ENCODE measurements at regions not wholly inside any gene's neighbourhood (a gene's known extent, or its start where the extent isn't known, plus 50 kb on each side); places are given as distances from the start of the nearest gene placed in this dataset.
"Not testable (repeated sequence)": the region's sequence is repeated elsewhere in the genome, so short reads cannot be mapped to it uniquely, and the experiment has no call there.

DNA sequence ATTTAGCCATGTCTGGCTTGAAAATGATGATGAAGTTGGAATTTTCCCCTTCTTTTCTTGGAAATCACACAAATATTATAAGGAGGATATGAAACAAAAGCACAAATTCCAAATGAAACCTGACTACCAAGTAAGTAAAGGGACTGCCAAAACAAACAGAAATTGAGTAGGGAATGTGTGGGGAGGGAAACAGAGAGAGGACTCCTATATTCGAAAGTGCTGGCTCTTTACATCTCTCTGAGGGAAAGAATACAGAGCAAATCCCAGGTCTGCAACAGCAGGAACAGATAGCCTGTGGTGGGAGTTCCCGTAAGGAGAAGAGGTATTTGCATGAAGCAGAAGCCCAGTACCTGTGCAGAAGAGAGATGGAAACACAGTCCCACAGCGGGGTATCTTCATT lies 583.7 kb downstream of the EPM2A start:
- no peak for DNase-seq
- in situ Hi-C loops (cut with HindIII; ENCODE audit: low pct_ligation_motif_present, low pct_unique_long_range_greater_than_20kb, low sequenced_read_pairs) = no loop called here

DNA sequence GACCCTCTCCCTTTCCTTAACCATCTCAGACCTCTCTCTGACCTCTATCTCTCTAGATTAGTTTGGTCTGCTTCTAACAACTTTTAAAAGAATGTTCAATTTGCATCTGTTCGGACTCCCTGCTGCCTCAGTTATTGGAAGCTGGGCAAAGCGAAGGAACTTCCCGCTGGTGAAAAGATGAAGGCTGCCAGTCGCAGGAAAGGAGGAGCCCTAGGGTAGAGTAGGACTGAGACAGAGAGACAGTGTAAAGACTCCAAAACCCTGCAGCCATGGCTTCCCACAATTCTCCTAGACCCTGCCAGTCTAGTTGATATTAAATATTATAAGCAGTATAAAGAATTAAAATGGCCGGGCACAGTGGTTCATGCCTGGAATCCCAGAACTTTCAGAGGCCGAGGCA lies 581.8 kb downstream of the EPM2A start:
- no peak for DNase-seq
- in situ Hi-C loops (cut with HindIII; ENCODE audit: low pct_ligation_motif_present, low pct_unique_long_range_greater_than_20kb, low sequenced_read_pairs) = no loop called here

DNA sequence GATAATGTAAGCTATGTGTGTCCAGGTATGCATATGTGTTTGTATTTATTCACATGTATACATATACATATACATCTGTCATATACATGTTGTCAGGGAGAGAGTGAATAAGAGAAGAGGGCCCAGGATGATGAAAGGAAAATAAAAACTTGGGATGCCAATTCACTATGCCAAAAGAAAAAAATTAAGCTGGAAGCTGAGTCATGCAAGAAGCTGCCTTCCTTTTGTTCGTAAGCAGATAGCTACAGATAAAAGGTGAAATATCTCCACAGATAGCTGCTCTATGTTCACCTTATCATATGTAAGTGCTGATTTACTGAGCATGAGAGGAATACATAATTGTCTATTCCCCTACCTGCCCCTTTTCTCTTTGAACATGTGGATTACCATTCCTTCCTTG lies 579.9 kb downstream of the EPM2A start:
- in situ Hi-C loops (cut with HindIII; ENCODE audit: low pct_ligation_motif_present, low pct_unique_long_range_greater_than_20kb, low sequenced_read_pairs) = no loop called here
- DNase-seq = no peak

DNA sequence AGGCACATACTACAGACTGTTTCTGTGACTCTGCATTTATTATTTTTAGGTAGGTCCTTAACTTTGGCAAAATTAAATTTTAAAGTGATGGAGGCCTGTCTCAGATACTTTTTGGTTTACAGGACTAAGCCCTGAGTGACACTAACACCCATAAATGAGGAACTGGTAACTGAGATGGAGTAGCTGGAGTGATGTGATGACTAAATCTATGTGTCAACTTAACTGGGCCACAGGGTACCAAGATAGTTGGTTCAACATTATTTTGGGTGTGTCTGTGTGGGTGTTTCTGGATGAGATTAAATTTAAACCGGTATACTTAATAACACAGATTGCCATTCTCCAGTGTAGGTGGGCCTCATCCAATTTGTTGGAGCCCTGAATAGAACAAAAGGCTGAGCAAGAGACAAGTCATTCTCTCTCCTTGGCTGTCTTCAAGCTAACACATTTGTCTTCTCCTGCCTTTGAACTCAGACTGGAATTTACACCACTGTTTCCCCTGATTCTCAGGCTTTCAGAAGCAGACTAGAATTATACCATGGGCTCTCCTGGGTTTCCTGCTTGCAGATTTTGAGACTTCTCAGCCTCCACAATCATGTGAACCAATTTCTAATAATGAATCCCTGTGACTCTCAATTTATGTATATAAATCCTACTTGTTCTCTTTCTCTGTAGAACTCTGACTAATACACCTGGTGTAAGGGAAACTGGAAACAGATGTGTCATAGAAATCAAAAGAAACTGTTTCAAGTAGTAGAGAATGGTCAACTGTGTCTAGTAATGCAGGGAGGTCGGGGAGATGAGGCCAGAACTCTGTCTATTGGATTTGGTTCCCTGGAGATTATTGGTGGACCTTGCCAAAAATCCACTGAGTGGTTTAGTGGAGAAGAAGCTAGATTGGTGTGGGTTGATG lies 579.2 kb downstream of the EPM2A start:
- DNase-seq = no peak
- in situ Hi-C loops (cut with HindIII; ENCODE audit: low pct_ligation_motif_present, low pct_unique_long_range_greater_than_20kb, low sequenced_read_pairs) = no loop called here

DNA sequence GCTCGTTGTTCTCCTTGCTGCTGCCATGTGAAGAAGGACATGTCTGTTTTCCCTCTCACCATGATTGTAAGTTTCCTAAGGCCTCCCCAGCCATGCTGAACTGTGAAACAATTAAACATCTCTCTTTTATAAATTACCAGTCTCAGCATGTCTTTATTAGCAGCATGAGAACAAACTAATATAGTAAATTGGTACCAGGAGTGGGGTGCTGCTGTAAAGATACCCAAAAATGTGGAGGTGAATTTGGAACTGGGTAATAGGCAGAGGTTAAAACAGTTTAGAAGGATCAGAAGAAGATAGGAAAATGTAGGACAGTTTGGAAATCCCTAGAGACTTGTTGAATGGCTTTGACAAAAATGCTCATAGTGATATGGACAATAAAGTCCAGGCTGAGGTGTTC lies 576.7 kb downstream of the EPM2A start:
- in situ Hi-C loops (cut with HindIII; ENCODE audit: low pct_ligation_motif_present, low pct_unique_long_range_greater_than_20kb, low sequenced_read_pairs); DNase-seq: not testable (repeated sequence)

DNA sequence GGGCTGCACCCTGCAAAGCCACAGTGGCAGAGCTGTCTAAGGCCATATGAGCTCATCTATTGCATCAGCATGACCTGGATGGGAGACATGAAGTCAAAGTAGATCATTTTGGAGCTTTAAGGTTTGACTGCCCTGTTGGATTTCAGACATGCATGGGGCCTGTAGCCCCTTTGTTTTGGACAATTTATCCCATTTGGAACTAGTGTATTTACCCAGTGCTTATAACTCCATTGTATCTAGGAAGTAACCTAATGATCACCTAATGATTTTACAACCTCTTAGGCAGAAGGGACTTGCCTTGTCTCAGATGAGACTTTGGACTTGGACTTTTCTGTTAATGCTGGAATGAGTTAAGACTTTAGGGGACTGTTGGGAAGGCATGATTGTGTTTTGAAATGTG lies 575.4 kb downstream of the EPM2A start:
- DNase-seq = no peak
- in situ Hi-C loops (cut with HindIII; ENCODE audit: low pct_ligation_motif_present, low pct_unique_long_range_greater_than_20kb, low sequenced_read_pairs) = no loop called here

DNA sequence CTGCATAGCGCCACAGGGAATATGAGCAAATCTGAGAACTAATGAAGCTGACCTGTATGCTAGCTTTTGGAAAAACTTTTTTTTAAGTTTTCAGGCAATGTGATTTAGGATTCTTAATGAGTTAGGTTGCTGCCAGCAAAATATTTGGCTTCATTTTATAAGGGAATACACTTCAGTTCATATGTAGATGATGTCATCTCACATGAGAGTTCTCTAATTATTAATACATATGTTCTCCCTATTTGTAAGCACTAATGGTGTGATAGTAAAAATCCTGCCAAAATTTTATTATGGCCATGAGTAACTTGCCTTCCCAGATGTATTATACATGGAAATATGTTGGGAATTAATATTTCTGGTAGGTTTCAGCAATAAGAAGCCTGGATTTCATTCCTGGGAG lies 573.8 kb downstream of the EPM2A start:
- in situ Hi-C loops (cut with HindIII; ENCODE audit: low pct_ligation_motif_present, low pct_unique_long_range_greater_than_20kb, low sequenced_read_pairs) = no loop called here
- no peak for DNase-seq

DNA sequence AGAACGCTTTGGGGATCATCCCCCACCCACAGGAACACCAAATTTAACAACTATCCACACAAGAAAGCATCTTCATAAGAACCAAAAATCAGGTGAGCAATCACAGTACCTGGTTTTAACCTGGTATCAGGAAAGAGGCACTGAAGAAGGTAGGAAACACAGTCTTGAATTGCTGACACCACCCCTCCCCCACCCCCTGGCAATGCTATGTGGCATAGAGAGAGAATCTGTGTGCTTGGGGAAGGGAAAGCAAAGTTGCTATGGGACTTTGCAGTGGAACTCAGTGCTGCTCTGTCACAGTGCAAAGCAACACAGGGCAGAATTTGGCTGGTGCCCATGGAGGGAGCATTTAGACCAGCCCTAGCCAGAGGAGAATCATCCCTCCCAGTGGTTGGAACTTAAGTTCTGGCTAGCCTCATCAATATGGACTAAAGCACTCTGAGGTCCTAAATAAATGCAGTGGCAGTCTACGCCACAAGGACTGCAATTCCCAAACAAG lies 565.5 kb downstream of the EPM2A start:
- in situ Hi-C loops (cut with HindIII; ENCODE audit: low pct_ligation_motif_present, low pct_unique_long_range_greater_than_20kb, low sequenced_read_pairs) = no loop called here
- no peak for DNase-seq

DNA sequence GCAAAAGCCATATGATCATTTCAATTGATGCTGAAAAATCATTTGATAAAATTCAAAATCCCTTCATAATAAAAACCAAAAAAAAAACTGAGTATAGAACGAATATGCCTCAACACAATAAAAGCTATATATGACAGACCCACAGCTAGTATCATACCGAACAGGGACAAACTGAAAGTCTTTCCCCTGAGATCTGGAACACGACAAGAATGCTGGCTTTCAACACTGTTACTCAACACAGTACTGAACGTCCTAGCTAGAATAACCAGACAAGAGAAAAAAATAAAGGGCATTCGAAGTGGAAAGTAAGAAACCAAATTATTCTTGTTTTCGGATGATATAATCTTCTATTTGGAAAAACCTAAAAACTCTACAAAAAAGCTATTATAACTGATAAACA lies 559.9 kb downstream of the EPM2A start:
- DNase-seq = no peak
- in situ Hi-C loops (cut with HindIII; ENCODE audit: low pct_ligation_motif_present, low pct_unique_long_range_greater_than_20kb, low sequenced_read_pairs) = no loop called here

DNA sequence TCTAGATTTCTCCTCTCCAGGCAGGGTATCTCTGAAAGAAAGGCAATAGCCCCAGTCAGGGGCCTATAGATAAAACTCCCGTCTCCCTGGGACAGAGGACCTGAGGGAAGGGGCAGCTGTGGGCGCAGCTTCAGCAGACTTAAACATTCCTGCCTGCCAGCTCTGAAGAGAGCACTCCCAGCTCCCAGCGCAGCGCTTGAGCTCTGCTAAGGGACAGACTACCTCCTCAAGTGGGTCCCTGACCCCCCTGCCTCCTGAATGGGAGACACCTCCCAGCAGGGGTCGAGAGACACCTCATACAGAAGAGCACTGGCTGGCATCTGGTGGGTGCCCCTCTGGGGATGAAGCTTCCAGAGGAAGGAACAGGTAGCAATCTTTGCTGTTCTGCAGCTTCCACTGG lies 556.9 kb downstream of the EPM2A start:
- in situ Hi-C loops (cut with HindIII; ENCODE audit: low pct_ligation_motif_present, low pct_unique_long_range_greater_than_20kb, low sequenced_read_pairs) = no loop called here
- no peak for DNase-seq

DNA sequence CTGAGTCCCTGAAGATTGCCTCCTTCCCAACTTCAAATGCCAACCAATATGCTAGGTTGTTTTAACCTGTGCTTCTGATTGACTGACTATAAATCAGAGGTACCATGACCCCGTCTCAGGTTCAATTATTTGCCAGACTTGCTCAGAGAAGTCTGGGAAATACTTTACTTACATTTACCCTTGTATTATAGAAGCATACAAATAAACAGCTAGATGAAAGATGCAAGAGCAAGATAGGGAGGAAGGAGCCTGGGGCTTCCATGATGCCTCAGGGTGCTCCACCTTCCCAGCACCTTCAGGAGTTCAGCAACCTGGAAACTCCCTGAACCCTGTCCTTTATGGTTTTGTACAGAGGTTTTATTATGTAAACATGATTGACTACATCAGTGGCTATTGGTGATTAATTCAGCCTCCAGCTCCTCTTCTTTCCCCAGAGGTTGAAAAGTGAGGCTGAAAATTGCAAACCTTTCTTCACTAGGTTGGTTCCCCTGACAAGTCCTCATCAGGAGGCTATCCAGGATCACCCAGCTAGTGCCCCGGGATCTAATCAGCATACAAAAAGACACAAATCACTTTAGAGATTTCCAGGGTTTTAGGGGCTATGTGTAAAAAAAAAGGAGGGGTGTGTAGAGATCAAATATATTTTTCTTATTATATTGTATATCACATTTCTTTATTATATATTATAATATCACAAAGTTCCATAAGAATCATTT lies 547.7 kb downstream of the EPM2A start:
- in situ Hi-C loops (cut with HindIII; ENCODE audit: low pct_ligation_motif_present, low pct_unique_long_range_greater_than_20kb, low sequenced_read_pairs) = no loop called here
- DNase-seq = no peak

DNA sequence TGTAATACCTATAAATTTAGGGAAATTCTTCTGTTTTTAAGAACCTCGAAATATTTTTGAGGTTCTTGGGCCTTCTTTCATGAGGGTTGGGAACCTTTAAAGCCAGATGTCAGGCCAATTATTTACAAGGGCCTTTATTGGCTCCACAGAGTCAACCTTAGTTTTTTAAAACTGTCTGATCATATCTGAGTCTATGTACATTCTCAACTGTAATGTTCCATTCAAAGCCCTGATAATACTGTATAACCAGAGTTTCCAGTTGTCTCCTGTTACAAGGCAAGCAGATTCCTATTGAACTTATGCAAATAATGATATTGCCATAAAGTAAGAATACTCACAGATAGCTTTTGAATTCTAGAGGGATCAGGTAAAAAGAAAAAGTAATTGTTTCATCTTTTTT lies 545.5 kb downstream of the EPM2A start:
- in situ Hi-C loops (cut with HindIII; ENCODE audit: low pct_ligation_motif_present, low pct_unique_long_range_greater_than_20kb, low sequenced_read_pairs) = no loop called here
- no peak for DNase-seq

DNA sequence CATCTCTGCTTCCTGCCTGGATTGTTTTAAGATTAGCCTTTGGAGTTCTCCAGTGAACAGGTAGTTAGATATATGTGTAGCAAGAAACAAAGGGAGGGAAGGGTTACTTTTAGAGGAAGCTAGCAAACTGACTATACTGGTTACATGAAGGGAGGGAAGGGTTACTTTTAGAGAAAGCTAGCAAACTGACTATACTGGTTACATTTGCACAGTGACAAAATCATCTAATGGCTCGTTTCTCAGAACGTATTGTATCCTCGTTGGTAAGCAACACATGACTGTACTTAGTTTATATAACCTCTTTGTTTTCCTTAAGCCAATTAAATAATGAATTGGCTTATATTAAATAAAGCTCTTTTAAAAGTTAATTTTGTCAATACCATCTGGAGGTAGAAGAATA lies 540.9 kb downstream of the EPM2A start:
- in situ Hi-C loops (cut with HindIII; ENCODE audit: low pct_ligation_motif_present, low pct_unique_long_range_greater_than_20kb, low sequenced_read_pairs) = no loop called here

DNA sequence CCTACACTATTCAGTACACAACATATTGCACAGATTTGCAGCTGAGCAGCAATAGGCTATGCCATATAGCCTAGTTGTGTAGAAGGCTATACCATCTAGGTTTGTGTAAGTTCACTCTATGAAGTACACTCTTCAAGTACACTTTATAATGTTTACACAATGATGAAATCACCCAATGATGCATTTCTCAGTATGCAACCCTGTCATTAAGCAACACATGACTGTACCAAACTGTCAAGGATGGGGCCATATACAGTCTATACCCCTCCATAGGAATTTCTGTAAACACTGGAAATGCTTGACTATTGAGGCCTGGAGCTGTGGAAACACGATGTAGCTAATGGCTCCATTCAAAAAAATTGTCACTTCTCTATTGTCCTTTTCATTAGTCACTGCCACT lies 535.4 kb downstream of the EPM2A start:
- DNase-seq = no peak
- in situ Hi-C loops (cut with HindIII; ENCODE audit: low pct_ligation_motif_present, low pct_unique_long_range_greater_than_20kb, low sequenced_read_pairs) = no loop called here

More for the DNA sequence above, 540.9 kb downstream of the EPM2A start:
- DNase-seq = no peak

DNA sequence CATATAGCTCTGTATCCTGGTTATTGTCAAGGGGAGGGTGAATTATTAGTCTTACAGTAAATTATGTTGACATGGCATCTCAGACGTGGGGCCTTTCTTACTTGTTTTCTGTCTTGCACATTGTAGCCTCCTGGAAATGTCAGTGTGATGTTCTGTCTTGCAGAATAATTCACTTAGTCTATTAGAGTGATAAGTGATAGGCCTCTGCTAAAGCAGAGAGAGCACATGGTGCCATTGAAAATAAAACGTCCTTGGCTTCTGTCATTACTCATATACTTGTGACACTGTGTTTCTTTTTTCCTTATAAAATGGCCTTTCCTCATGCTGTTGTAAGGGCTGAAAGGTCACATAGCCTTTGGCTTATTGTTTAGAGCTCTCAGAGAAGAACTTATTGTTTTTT lies 531.0 kb downstream of the EPM2A start:
- in situ Hi-C loops (cut with HindIII; ENCODE audit: low pct_ligation_motif_present, low pct_unique_long_range_greater_than_20kb, low sequenced_read_pairs) = no loop called here

DNA sequence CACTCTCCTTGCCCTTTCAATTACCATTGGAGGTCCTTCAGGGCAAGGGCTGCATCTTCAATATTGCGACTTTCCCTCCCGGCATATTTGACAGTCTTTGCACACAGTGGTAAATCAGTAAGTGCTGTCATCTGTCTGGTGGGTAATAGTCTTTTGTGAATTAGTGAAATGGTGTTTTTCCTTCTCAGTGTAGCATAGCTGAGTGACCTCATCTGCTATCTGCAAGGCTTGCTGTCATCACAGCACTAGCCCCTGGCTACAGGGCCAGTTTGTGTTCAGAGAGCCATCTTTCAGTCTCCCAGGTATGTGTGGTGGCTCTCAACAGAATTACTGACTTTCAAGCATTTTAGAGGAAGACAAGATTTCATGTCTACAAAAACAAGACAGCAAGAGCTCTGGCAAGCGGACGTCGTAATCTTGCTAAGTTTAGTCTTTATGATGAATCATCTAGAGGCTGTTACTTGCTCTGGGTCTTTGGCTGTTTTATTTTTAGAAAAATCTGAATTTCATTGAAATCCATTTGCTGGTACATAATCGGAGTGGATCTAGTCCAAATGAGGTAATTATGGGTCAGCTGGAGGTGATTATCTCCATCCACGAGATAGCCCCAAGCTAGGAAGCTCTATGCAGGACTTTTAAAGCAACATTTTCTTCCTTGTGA lies 528.9 kb downstream of the EPM2A start:
- in situ Hi-C loops (cut with HindIII; ENCODE audit: low pct_ligation_motif_present, low pct_unique_long_range_greater_than_20kb, low sequenced_read_pairs) = no loop called here
- DNase-seq = no peak

More for the DNA sequence above, 531.0 kb downstream of the EPM2A start:
- DNase-seq = no peak

DNA sequence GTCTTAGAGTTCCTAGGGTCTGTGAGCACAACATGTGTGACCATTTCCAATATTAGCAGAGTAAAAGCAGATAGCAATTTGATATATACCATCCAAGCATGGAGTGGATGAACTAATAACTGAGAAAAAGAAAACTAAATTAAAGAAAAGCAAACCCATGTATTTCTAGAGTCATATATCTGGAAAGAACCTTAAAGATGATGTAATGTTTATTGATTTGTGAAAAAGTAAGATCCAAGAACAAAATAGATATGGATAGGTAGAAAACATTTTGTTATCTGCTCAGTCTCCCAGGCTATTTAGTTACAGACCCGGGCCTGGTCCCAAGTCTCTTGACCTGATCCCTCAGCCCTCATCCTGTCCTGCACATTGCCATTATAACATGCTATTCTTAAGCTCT lies 526.8 kb downstream of the EPM2A start:
- no peak for DNase-seq
- in situ Hi-C loops (cut with HindIII; ENCODE audit: low pct_ligation_motif_present, low pct_unique_long_range_greater_than_20kb, low sequenced_read_pairs) = no loop called here

DNA sequence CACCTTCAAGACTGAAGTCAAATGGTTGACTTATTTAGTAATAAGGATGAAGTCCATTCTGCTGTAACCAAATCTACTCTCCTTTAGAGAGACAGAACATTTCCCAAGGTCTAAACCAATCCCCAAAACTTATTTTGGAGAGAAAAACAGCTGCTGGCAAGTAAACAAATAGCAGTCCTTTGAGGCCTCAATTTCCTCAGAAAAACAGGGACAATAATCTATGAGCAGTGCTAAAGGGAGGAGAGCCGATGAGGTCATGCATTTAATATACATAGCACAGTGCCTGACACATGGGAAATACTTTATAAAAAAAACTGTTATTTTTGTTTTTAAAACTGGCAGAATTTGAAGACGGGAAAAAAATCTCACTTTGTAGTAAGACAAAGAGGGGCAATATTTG lies 526.0 kb downstream of the EPM2A start:
- DNase-seq = no peak
- in situ Hi-C loops (cut with HindIII; ENCODE audit: low pct_ligation_motif_present, low pct_unique_long_range_greater_than_20kb, low sequenced_read_pairs) = no loop called here

DNA sequence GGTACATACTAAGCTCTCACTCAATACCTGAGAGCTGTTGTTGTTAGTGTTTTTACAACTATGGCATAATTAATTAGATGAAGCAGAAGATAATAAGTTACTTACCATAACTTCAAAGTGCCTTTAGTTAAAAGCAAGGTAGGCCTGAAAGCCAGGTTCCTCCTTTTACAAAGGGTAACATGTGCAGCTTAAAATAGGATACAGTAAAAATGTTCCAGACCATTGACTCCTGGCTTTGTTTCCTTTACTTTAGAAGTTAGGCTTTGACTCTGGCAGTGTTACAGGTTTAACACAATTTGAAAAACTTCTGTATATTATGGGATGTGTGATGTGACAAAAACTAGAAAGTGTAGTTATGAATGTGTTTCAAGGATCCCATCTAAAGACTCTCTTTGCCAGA lies 522.5 kb downstream of the EPM2A start:
- no peak for DNase-seq
- in situ Hi-C loops (cut with HindIII; ENCODE audit: low pct_ligation_motif_present, low pct_unique_long_range_greater_than_20kb, low sequenced_read_pairs) = no loop called here

Data from ACHN (cell line).